Stomach (tissue), 8 donors: ENCODE measurements at regions not wholly inside any gene's neighbourhood (a gene's known extent, or its start where the extent isn't known, plus 50 kb on each side); places are given as distances from the start of the nearest gene placed in this dataset.

Source experiments
- DNase-seq, 2 donors: peaks; one replicate each; pipeline versions ENCODE4 v3.0.0 to v3.0.0-alpha.2; 2013 to 2019
- H3K27ac ChIP-seq, 5 donors: fragments of 200-600 bp in 4 of 5; sonication (generic) in 4 of 5; one replicate each; pipeline ENCODE4 v1.5.1; 2013 to 2019; ENCODE audit warnings: mild to moderate bottlenecking in 1 of 5, moderate library complexity in 1 of 5
- H3K27me3 ChIP-seq, 3 donors: fragments of 200-600 bp; sonication (generic); one replicate each; pipeline ENCODE4 v1.5.1; 2017 to 2019; ENCODE audit warnings: mixed run types in 1 of 3
- H3K36me3 ChIP-seq, 4 donors: fragments of 200-600 bp; sonication (generic); 1 replicate in 3 of 4; 2 replicates in 1 of 4; pipeline ENCODE4 v1.5.1; 2016 to 2019
- H3K4me1 ChIP-seq, 4 donors: fragments of 200-600 bp; sonication (generic); one replicate each; pipeline ENCODE4 v1.5.1; 2016 to 2019
- H3K4me3 ChIP-seq, 4 donors: fragments of 200-600 bp; sonication (generic) in 3 of 4; one replicate each; pipeline ENCODE4 v1.5.1; 2016 to 2019; ENCODE audit warnings: mild to moderate bottlenecking in 1 of 4
- H3K9me3 ChIP-seq, 4 donors: fragments of 200-600 bp; sonication (generic); one replicate each; pipeline ENCODE4 v1.5.1; 2016 to 2019
- CTCF ChIP-seq, 7 experiments: fragments of 450-650 bp in 4 of 7; fragments of 200-600 bp in 3 of 7; sonication (generic) in 3 of 7; IDR thresholded peaks; one replicate each; pipeline ENCODE4 v1.5.1; 2016 to 2019; ENCODE audit warnings: antibody characterized with exemption in 7 of 7, control low read depth in 2 of 7, mild to moderate bottlenecking in 1 of 7
- EP300 ChIP-seq: sonication (generic); formaldehyde crosslinking; IDR thresholded peaks from one replicate; pipeline ENCODE4 v1.6.1; 2017; ENCODE audit warnings: antibody characterized with exemption
- POLR2A ChIP-seq, 4 donors: fragments of 450-650 bp; IDR thresholded peaks; one replicate each; pipeline ENCODE4 v1.6.1; 2016; ENCODE audit warnings: antibody characterized with exemption in 4 of 4, control low read depth in 2 of 4, mild to moderate bottlenecking in 1 of 4, moderate library complexity in 1 of 4
- POLR2AphosphoS5 ChIP-seq, 3 donors: sonication (generic); formaldehyde crosslinking; IDR thresholded peaks; one replicate each; pipeline ENCODE4 v1.6.1; 2016; ENCODE audit warnings: antibody characterized with exemption in 3 of 3
- WGBS, 5 donors: extraction: QIAGEN DNeasy Blood & Tissue Kit in 3 of 5; methylation state at CpG; one replicate each; pipeline versions ENCODE4 v1.1.5 to v1.1.7; 2013 to 2018; 5-methylcytosine and 5-hydroxymethylcytosine counted together
- intact Hi-C: fragments of 100-400 bp; cut with DNase I; formaldehyde crosslinking; loops from one replicate; pipeline ENCODE4 v1.15.1; 2023; ENCODE audit warnings: low total_unique reads
- donor health status: healthy with polysubstance abuse.
- donor health status: Bipolar disorder and iron deficiency.
- donor health status: healthy.

DNA sequence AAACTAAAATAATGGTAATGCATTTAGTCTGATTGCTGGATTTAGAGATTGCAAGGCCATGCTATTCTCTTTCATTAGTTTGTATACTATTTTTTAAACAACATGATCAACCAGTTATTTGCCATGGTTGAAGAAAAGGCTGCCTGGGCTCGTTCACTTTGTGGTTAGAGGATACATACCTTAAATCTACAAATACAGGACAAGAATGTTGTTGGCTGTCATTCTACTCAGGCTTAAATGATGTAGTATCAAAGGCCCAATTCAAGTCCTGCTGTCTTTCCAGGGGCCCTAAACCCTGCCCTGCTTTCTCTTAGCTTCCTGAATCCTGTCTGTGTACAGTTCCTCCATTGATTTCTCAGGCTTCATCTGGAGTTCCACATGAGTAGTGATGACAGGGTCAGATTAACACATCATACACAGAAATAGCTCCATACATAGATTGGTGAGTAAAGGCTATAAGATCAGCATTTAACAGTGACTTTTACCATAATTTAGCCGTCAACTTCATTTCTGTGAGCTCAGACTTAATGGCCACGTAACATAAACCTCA, 114.9 kb upstream of the GPRIN3 start:
- Histone ChIP-seq H3K4me3 (no peak overlapping the region), H3K9me3 (no peaks in the 10 kb centered on the region), H3K4me1 (no peaks in the 10 kb centered on the region), H3K36me3 (no peaks in the 10 kb centered on the region), H3K27me3 (no peaks in the 10 kb centered on the region), H3K27ac (no peak overlapping the region)
- 89 to 94% (median 92%) methylated on average over 3 of the region's 3 CpGs for WGBS, 5 donors
- TF ChIP-seq POLR2A (IDR thresholded peaks at IDR 0.05) (no peak), CTCF (IDR thresholded peaks at IDR 0.05) (no peak), POLR2AphosphoS5 (IDR thresholded peaks at IDR 0.05) (no peak), EP300 (no peak)
- intact Hi-C loops, result no loop called here
- DNase-seq, result no peak

- H3K4me1 ChIP-seq, result no peaks in the 10 kb centered on the region
- H3K4me3 ChIP-seq, result no peak overlapping the region
- WGBS, 5 donors, result 84 to 99% (median 96%) methylated on average over 2 of the region's 2 CpGs
- no peak overlapping the region for H3K27ac ChIP-seq
- no peak for TF ChIP-seq POLR2AphosphoS5 (IDR thresholded peaks at IDR 0.05)
- no peak for TF ChIP-seq POLR2A (IDR thresholded peaks at IDR 0.05)
- TF ChIP-seq EP300, result no peak
- no peak for TF ChIP-seq CTCF (IDR thresholded peaks at IDR 0.05)
- H3K36me3 ChIP-seq, result no peaks in the 10 kb centered on the region
- no peaks in the 10 kb centered on the region for H3K9me3 ChIP-seq
- no peaks in the 10 kb centered on the region for H3K27me3 ChIP-seq
- DNase-seq, result no peak
- intact Hi-C loops, result no loop called here
Observed at GRCh38 chr4:89420507-89420906, 112.9 kb upstream of the GPRIN3 start.

- Histone ChIP-seq H3K36me3 (no peaks in the 10 kb centered on the region), H3K4me1 (no peaks in the 10 kb centered on the region), H3K27ac (no peak overlapping the region), H3K4me3 (no peak overlapping the region), H3K27me3 (no peaks in the 10 kb centered on the region), H3K9me3 (no peaks in the 10 kb centered on the region)
- intact Hi-C loops, result no loop called here
- 77 to 86% (median 81%) methylated on average over 5 of the region's 5 CpGs for WGBS, 5 donors
- TF ChIP-seq EP300 (no peak), POLR2AphosphoS5 (IDR thresholded peaks at IDR 0.05) (no peak), CTCF (IDR thresholded peaks at IDR 0.05) (no peak), POLR2A (IDR thresholded peaks at IDR 0.05) (no peak)
- no peak for DNase-seq
Observed at GRCh38 chr4:89419111-89419695, 111.6 kb upstream of the GPRIN3 start.

DNA sequence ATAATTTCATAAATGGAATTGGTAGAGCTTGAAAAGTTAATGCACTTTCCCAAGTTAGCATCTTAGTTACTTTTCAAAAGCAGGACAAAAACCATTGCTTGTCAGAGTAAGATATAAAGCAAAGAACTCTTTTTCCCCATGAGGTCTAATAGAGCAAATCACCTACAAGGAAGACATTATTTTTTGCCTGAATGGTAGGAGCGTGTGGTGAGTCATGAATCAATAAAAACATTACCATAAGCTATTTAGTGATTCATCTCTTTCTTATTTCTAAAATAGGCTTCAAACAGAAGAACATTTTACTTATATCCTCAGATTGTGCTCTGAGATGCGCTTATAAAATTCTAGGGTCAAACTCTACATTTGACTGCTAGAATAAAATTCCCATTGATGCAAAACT, 109.4 kb upstream of the GPRIN3 start:
- Histone ChIP-seq H3K36me3 (no peaks in the 10 kb centered on the region), H3K4me1 (no peaks in the 10 kb centered on the region), H3K4me3 (no peak overlapping the region), H3K27me3 (no peaks in the 10 kb centered on the region), H3K9me3 (no peaks in the 10 kb centered on the region), H3K27ac (no peak overlapping the region)
- intact Hi-C loops, result no loop called here
- TF ChIP-seq POLR2AphosphoS5 (IDR thresholded peaks at IDR 0.05) (no peak), CTCF (IDR thresholded peaks at IDR 0.05) (no peak), POLR2A (IDR thresholded peaks at IDR 0.05) (no peak), EP300 (no peak)
- DNase-seq, result no peak
- 90 to 94% (median 92%) methylated on average over 2 of the region's 2 CpGs for WGBS, 5 donors
